Hematopoietic multipotent progenitor cell treated with erythropoietin and hydrocortisone succinate and interleukin-3 and kit ligand, for 8 days (in vitro differentiated cells): ENCODE measurements at regions not wholly inside any gene's neighbourhood (a gene's known extent, or its start where the extent isn't known, plus 50 kb on each side); places are given as distances from the start of the nearest gene placed in this dataset.
"Not testable (repeated sequence)": the region's sequence is repeated elsewhere in the genome, so short reads cannot be mapped to it uniquely, and the experiment has no call there.

Experiments used
- DNase-seq: peaks from one replicate; pipeline ENCODE4 v3.0.0-alpha.2; 2015

- DNase-seq = no peak
Observed at GRCh38 chr6:115796829-115797228, 263.9 kb downstream of the FRK start.

- DNase-seq = no peak
Observed at GRCh38 chr6:115796061-115796460, 264.6 kb downstream of the FRK start.

GRCh38 chr6:115783402-115784061, 277.2 kb downstream of the FRK start:
- no peak for DNase-seq

GRCh38 chr6:115782612-115783011, 278.1 kb downstream of the FRK start:
- DNase-seq = no peak

GRCh38 chr6:115773741-115774140, 286.9 kb downstream of the FRK start:
- no peak for DNase-seq

- DNase-seq = no peak
Observed at GRCh38 chr6:115770851-115771250, 289.8 kb downstream of the FRK start.

- no peak for DNase-seq
Observed at GRCh38 chr6:115768500-115768899, 292.2 kb downstream of the FRK start.

GRCh38 chr6:115767931-115768330, 292.8 kb downstream of the FRK start:
- DNase-seq = no peak

- no peak for DNase-seq
Observed at GRCh38 chr6:115766745-115767462, 293.8 kb downstream of the FRK start.

- no peak for DNase-seq
Observed at GRCh38 chr6:115765966-115766365, 294.7 kb downstream of the FRK start.

GRCh38 chr6:115759051-115759450, 301.6 kb downstream of the FRK start:
- DNase-seq = no peak

- DNase-seq = no peak
Observed at GRCh38 chr6:115753446-115753845, 307.2 kb downstream of the FRK start.

- DNase-seq = no peak
Observed at GRCh38 chr6:115750946-115751345, 309.7 kb downstream of the FRK start.

GRCh38 chr6:115750292-115750691, 310.4 kb downstream of the FRK start:
- DNase-seq = no peak

- no peak for DNase-seq
Observed at GRCh38 chr6:115747719-115748118, 313.0 kb downstream of the FRK start.

- DNase-seq = not testable (repeated sequence)
Observed at GRCh38 chr6:115746583-115746982, 314.1 kb downstream of the FRK start.

GRCh38 chr6:115740907-115741306, 319.8 kb downstream of the FRK start:
- no peak for DNase-seq

GRCh38 chr6:115735610-115736009, 325.1 kb downstream of the FRK start:
- DNase-seq = no peak

GRCh38 chr6:115733426-115733825, 327.3 kb downstream of the FRK start:
- no peak for DNase-seq

GRCh38 chr6:115729036-115729435, 331.7 kb downstream of the FRK start:
- no peak for DNase-seq

- DNase-seq = no peak
Observed at GRCh38 chr6:115728171-115728570, 332.5 kb downstream of the FRK start.

- DNase-seq = no peak
Observed at GRCh38 chr6:115721564-115721963, 339.1 kb downstream of the FRK start.

- no peak for DNase-seq
Observed at GRCh38 chr6:115720900-115721299, 339.8 kb downstream of the FRK start.

GRCh38 chr6:115717472-115717871, 343.2 kb downstream of the FRK start:
- DNase-seq = no peak

- no peak for DNase-seq
Observed at GRCh38 chr6:115717062-115717461, 343.6 kb downstream of the FRK start.
